ENCODE measurements at regions not wholly inside any gene's neighbourhood (a gene's known extent, or its start where the extent isn't known, plus 50 kb on each side); places are given as distances from the start of the nearest gene placed in this dataset.

DNA sequence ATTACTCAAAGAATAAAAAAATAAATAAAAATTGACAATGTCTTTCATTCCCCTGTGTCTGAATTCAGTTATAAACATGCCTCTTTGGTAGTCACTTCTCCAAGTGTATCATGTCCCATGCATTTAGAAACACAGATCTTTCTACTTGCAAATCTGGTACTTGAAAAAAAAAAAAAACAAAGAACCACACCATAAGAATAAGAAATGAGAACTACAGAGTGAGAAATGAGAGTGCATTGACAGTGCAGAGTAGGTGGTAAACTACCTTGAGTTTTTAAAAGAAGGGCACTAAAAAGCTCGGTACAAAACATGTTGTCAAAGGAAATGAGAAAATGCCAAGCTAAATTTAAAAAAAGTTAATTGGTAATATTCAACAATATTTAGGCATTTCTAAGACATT lies 123.0 kb downstream of the GPR85 start:
- ChIA-PET POLR2A (ENCODE audit: partially characterized antibody) (no interaction called here), CTCF (ENCODE audit: partially characterized antibody) (interaction anchor here (0.7 to 1.1 kb wide), 2 partner anchors 54 to 458 kb away, joined by 3 read pairs; no protein-coding TSS in a partner anchor)
- Histone ChIP-seq H2BK120ac (replicated peaks; ENCODE audit: low read depth, low read length) (no peak overlapping the region), H3K23me2 (ENCODE audit: low read depth, low read length) (no peaks in the 10 kb centered on the region), H3K27ac (ENCODE audit: low read depth, low read length) (no peak overlapping the region), H3K4ac (replicated peaks; ENCODE audit: insufficient read length, low read depth, low read length) (no peak overlapping the region), H3K79me2 (ENCODE audit: control insufficient read depth in 1 of 2, insufficient read depth in 2 of 2, low read length in 2 of 2) (no peaks in the 10 kb centered on the region), H4K8ac (ENCODE audit: extremely low read depth, insufficient read depth, low read length) (no peak overlapping the region), H3K79me1 (ENCODE audit: low read depth, low read length) (no peaks in the 10 kb centered on the region), H3K14ac (ENCODE audit: insufficient read length) (no peak overlapping the region), H4K20me1 (replicated peaks in 1 of 2; ENCODE audit: control insufficient read depth in 1 of 2, insufficient read depth in 2 of 2, low read length in 2 of 2) (no peaks in the 10 kb centered on the region), H3K18ac (ENCODE audit: extremely low read depth, low read length) (no peak overlapping the region), H3K9ac (replicated peaks in 1 of 4; ENCODE audit: extremely low read depth in 1 of 4, low read depth in 3 of 4, low read length in 3 of 4) (no peak overlapping the region), H3K56ac (replicated peaks; ENCODE audit: insufficient read length, low read depth, low read length) (no peak overlapping the region), H3K27me3 (replicated peaks in 1 of 4; ENCODE audit: control insufficient read depth in 3 of 4, extremely low read depth in 1 of 4, insufficient read depth in 3 of 4, low read length in 3 of 4) (no peaks in the 10 kb centered on the region), H3K4me1 (replicated peaks in 1 of 4; ENCODE audit: control insufficient read depth in 3 of 4, insufficient read depth in 4 of 4, low read length in 3 of 4) (no peaks in the 10 kb centered on the region), H2AK5ac (ENCODE audit: low read depth, low read length) (no peak overlapping the region), H3K36me3 (ENCODE audit: control insufficient read depth in 2 of 4, insufficient read depth in 4 of 4, low read length in 3 of 4) (no peaks in the 10 kb centered on the region), H4K5ac (ENCODE audit: insufficient read length, low read depth, low read length) (no peak overlapping the region), H3K23ac (ENCODE audit: insufficient read length) (no peak overlapping the region), H2AFZ (ENCODE audit: low read length) (no peak overlapping the region), H3K9me3 (ENCODE audit: insufficient read depth in 2 of 2, low read depth in 1 of 2, low read length in 1 of 2) (no peaks in the 10 kb centered on the region), H3K4me3 (ENCODE audit: extremely low read depth in 1 of 4, insufficient read depth in 2 of 4, low read depth in 3 of 4, low read length in 4 of 4) (no peak overlapping the region), H3K4me2 (ENCODE audit: insufficient read depth in 1 of 2, low read depth in 2 of 2, low read length in 2 of 2) (no peak overlapping the region), H2BK5ac (ENCODE audit: low read depth, low read length) (no peak overlapping the region), H4K91ac (replicated peaks; ENCODE audit: insufficient read length, low read length) (no peak overlapping the region), H2BK12ac (ENCODE audit: low read depth, low read length) (no peak overlapping the region), H2BK15ac (ENCODE audit: low read length) (no peak overlapping the region), H2BK20ac (ENCODE audit: low read length) (no peak overlapping the region)
- FAIRE-seq (no peak), DNase-seq (ENCODE audit: low read depth in 1 of 2, low spot score in 2 of 2) (no peak)
- TF ChIP-seq NANOG (IDR thresholded peaks at IDR 0.05; ENCODE audit: insufficient read depth, low read depth, low read length, poor library complexity, severe bottlenecking) (no peak), SIN3A (conservative IDR thresholded peaks at IDR 0.05 in 1 of 2, IDR thresholded peaks at IDR 0.05 in 1 of 2; ENCODE audit: low read depth in 1 of 2, low read length in 2 of 2) (no peak), KDM5A (IDR thresholded peaks at IDR 0.05; ENCODE audit: low read length) (no peak)
- WGBS, 2 experiments (ENCODE audit: extremely low coverage in 1 of 2, insufficient coverage in 1 of 2, insufficient read length in 1 of 2, insufficient replicate concordance in 2 of 2, low coverage in 1 of 2, low lambda C conversion rate in 2 of 2, missing lambda C conversion rate in 1 of 2) = 96% methylated on average over 1 of the region's 1 CpG; no CpG with 5 or more reads in 1 of the 2 experiments
